CD4-positive, alpha-beta T cell treated with Interleukin-12 subunit alpha and Interleukin-12 subunit beta, for 1 hour (primary cell): ENCODE measurements at regions not wholly inside any gene's neighbourhood (a gene's known extent, or its start where the extent isn't known, plus 50 kb on each side); places are given as distances from the start of the nearest gene placed in this dataset.
"Not testable (repeated sequence)": the region's sequence is repeated elsewhere in the genome, so short reads cannot be mapped to it uniquely, and the experiment has no call there.

ENCODE experiments used
- DNase-seq: peaks from one replicate; pipeline ENCODE4 v3.0.0-alpha.2; 2020

- DNase-seq, result no peak
These were observed 55.1 kb upstream of the TLR4 start for GRCh38 chr9:117649126-117649525.

GRCh38 chr9:117644932-117645636 lies 59.1 kb upstream of the TLR4 start:
- no peak for DNase-seq

DNA sequence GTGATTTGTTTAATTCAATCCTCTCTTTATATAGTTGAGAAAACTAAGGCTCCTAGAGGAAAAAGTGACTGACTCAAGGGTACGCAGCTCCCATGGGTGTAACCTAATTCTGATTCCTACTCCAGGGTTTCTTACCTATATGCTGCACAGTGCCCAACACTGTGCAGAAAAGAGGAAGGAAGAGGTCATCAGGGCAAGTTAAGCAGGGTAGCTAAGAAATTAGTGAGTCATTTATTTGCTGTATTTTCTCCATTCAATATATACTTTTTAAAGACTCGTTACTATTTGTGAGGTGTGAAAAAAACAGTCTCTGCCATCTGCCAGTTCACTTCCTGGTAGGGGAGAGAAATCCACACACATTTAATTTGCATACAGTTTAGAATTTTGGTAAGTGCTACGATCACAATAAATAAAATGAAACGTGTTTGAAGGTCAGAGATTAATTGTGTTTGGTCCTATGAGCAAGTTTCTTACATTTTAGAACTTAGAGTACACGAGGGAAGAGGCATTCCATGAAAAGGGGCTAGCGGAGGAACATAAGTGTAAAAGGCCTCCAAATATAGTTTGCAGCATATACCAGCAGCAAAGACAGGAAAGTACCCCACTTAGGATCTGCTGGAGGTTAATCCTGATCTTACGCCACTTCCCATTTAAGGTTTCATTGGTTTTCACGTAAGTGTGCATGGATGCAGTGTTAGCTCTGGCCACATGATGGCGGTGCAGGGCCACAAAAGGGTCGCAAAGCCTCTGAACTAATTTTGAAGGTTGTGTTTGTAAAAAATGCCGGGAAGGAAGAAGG lies 59.9 kb upstream of the TLR4 start:
- peak; percentile 49 for DNase-seq

DNA sequence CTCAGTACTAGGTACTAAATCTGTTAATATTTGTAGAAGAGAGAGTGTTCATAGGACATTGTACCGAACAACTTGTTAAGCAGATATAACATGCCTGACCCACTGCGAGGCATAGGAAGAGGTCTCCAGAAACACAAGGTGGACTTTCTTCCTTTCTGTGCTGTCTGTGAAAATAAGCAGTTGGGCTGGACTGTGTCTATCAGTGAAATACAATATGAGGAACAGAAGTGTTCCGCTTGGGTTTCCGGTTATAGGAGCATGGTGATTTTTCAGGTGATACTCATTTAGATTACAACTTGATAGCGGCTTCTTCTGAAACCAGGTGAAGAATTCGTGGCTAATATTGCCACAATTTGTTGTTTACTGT lies 60.9 kb upstream of the TLR4 start:
- no peak for DNase-seq

DNA sequence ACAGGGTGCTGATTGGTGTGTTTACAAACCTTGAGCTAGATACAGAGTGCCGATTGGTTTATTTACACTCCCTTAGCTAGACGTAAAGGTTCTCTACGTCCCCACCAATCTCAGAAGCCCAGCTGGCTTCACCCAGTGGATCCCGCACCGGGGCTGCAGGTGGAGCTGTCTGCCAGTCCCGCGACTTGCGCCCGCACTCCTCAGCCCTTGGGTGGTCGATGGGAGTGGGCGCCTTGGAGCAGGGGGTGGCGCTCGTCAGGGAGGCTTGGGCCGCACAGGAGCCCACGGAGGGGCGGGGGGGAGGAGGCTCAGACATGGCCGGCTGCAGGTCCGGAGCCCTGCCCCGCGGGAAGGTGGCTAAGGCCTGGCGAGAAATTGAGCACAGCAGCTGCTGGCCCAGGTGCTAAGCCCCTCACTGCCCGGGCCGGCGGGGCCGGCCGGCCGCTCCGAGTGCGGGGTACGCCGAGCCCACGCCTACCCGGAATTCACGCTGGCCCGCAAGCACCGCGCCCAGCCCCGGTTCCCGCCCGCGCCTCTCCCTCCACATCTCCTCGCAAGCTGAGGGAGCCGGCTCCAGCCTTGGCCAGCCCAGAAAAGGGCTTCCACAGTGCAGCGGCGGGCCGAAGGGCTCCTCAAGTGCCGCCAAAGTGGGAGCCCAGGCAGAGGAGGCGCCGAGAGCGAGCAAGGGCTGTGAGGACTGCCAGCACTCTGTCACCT lies 61.5 kb upstream of the TLR4 start:
- DNase-seq, result not testable (repeated sequence)

DNA sequence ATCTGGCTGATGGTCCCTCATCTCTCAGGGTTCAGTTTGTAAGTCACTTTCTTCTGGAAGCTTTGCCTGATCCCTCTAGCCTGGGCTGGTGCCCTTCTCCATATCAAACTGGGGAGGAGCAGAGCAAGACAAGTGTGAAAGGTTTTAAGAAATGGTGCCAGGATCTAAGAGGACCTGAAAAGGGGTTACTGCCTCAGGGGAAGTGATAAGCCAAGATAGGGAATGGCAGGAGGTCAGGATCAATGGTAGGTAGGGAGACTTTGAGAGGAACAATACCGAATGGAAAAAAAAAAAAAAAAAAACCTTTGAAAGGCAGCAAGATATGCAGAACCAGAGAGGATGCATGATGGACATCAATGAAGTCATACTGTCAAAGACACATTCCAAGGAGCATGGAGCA lies 67.5 kb upstream of the TLR4 start:
- no peak for DNase-seq

DNA sequence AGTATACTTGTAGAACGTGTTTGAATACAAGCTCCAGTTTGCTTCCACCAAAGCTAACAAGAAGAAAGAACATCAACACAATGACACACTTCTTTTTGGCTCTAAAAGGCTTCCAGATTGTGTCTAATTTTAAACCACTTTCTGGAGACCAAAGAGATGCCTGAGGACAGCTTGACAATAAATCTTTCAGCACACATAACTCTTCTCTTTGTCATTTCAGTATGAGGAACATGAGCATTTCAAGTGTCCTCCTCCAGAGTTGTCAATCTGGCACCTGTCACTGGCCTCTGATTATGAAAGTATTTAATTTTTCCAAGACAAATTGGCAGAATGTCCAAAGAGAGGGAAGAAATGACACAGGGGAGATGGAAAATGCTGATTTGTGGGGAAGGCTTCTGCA lies 79.0 kb upstream of the TLR4 start:
- no peak for DNase-seq

GRCh38 chr9:117624106-117624505 lies 80.1 kb upstream of the TLR4 start:
- DNase-seq, result no peak

DNA sequence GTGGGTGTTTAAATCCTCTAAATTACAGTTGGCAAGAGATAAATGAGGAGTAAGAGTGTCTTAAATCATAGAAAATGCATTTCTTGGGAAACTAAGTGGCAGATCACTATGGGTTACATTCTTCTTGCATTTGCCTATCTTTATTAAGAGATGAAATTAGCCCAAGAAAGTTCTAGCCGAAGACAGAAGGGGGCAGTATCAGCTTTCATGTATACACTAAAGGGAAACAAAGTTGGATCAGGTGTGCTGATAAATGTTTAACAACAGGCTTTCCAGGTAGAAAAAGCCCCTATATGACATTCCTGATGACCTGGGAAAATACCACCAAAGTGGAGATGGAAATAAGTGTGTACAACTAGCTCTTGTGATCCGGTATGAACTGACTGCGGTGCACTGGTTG lies 81.9 kb upstream of the TLR4 start:
- no peak for DNase-seq

DNA sequence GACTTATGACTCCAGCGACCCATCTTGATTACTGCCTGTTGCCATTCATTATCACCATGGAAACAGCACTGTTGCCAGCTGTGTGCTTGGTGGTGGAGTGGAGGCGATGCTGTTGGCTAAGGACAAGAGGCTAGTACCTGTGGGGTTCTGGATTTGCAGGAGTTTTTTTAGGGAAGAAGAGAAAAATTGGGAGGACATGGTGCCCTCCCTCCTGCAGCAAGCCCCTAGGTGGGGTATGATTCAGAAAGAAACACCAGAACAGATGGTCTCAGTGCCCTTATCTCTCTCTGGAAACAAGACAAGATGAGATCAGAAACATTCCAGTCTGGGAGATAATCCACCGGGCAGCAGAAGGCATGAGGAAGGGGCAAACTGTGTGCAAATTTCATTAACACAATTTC lies 87.8 kb upstream of the TLR4 start:
- DNase-seq, result no peak

DNA sequence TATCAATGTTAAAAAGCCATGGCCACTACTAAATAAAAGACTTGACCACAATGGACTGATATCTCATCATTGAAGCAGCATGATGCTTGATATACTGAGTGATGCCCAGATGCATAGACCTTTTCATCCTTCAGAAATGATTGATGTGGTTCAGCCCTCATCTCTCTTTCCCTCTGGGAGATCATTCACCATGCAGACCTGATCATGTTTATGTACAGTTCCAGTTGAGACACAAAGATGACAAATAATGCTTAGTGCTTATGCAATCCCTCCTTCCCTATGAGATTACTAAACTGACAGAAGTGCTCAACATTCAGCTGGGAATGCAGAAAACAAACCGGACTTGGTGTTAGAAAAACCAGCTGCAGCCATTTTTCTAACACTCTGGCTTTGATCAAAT lies 91.9 kb upstream of the TLR4 start:
- DNase-seq, result no peak

DNA sequence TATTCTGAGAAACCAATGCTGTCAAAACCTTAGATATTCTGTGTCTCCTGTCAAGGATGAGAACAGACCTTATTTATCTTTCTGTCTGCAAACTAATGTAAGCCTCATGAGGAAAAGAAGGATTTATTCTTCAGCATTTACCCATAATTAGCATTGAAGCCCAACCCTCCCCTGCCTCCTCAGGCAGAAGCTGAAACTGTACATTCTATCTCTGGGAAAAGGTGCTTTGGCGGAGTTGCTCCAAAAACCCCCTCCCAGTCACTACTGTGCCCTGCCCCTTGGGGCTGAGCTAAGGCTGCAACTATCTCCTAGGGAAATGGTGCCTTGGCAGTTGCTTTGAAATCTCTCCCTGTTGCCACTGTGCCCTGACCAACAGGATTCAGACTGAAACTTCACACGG lies 106.2 kb upstream of the TLR4 start:
- DNase-seq, result no peak

- DNase-seq, result no peak
These were observed 107.5 kb upstream of the TLR4 start for GRCh38 chr9:117596678-117597077.

GRCh38 chr9:117595650-117596049 lies 108.6 kb upstream of the TLR4 start:
- no peak for DNase-seq

DNA sequence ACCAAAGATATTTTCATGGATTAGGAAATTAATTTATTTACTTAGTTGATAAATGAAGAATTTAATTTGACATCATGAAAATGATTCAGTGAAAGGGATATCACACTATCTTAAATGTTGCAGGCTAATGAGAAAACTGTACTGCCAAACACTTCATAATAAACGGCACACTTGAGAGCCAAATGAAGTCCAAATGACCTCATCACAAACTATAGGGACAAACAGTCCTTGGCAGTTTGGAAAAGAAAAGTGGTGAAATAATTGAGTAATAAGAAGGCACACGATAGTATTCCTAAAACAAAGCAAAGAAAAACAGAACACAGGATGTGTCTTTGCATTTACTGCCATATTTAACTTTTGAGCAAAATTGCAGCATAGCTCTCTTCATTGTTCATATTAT lies 116.9 kb upstream of the TLR4 start:
- DNase-seq, result no peak

DNA sequence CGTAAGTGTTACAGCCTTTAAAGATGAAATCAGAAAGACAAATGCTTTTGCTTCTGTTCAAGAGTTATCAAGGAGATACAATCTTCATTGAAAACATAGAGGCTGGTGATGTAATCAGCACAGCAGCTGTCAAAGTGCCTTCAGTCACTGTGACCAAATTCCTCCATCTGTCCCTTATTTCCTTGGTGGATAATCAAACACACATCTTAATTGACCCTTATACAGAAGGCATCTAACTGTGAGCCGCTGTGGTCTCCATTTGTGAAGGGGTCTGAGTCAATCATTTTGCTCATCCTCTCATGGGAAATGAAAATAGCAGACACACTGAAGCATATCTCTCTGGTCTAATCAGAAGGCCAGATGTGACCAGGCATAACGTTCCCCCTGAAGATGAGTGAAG lies 130.1 kb upstream of the TLR4 start:
- no peak for DNase-seq

- DNase-seq, result no peak
These were observed 139.4 kb upstream of the TLR4 start for GRCh38 chr9:117564839-117565238.

DNA sequence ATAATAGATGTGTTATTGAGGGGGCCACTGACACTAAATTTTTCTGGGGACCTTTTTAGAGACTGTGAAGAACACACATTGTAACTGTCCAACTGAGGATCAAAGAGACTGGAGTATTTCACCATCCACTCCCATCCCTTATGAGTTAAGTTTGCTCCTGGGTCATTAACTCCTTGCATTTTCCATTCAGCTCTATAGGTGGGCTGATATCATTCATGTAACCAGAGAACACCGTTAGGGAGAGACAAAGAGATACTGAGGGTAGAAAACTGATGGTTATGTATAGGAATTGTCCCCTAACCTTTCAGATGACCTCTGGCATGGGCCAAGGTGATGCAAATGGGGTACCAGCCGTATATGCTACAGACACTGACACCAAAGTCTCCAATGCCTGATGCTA lies 142.4 kb upstream of the TLR4 start:
- no peak for DNase-seq

GRCh38 chr9:117555964-117556629 lies 141.2 kb upstream of the ASTN2 start:
- peak; percentile 29 for DNase-seq

GRCh38 chr9:117552811-117553210 lies 138.0 kb upstream of the ASTN2 start:
- DNase-seq, result no peak

- no peak for DNase-seq
These were observed 136.3 kb upstream of the ASTN2 start for GRCh38 chr9:117551171-117551570.

GRCh38 chr9:117549444-117549843 lies 134.6 kb upstream of the ASTN2 start:
- DNase-seq, result no peak

DNA sequence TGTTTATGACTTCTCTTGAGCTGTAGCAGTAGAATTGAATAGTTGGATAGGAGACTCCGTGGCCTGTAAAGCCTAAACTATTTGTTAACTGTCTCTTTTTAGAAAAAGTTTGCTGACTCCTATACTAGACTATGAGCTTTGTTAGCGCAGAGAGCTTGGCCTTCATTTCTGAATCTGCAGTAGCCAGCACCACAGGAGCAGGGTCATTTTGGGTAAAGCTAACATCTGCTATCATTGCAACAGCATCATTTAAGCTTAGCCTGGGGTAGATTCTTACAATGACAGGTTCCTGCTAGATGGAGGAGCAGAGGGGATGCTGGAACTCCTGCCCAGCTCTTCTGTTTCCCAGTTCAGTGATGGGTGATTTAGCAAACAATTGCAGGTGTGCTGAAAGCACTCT lies 133.7 kb upstream of the ASTN2 start:
- no peak for DNase-seq

DNA sequence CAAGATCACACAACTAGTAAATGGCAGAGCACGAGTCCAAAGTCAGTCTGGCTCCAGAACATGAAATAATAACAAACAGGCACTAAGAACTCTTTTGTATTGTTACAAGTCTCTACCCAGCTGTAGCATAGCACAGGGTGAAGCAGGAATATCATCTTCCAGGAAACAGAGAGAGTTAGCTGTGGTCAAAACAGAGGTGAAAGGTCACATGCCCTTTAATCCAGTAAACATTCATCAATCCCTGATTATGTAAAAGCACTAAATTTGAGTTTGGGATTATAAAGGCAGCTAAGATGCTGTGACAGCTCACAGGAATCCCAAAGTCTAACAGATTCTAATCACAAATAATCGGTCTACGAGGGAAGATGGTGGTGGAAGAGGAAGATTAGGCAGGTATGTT lies 133.0 kb upstream of the ASTN2 start:
- no peak for DNase-seq
